ENCODE measurements at regions not wholly inside any gene's neighbourhood (a gene's known extent, or its start where the extent isn't known, plus 50 kb on each side); places are given as distances from the start of the nearest gene placed in this dataset.
"Not testable (repeated sequence)": the region's sequence is repeated elsewhere in the genome, so short reads cannot be mapped to it uniquely, and the experiment has no call there.

DNA sequence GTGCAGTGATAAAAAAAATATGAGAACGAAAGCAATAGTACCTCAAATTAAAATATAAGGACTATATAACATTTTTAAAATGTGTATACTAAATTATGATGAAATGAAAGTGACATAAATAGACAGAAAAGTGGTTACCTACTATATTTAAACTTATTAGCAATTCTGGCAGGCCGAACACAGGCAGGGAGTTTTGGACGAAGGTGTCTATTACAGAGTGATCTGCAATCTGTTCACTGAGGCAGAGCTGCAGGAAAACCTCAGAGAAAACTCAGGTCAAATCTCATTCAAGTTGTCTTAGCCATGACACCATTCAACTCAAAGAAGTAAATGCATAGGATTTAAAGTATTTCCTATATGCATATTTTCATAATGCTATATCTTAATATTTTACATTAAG, 274.8 kb upstream of the GULP1 start:
- Histone ChIP-seq H3K4me1 (ENCODE audit: control insufficient read depth, insufficient read depth, low read length, poor library complexity, severe bottlenecking) (no peaks in the 10 kb centered on the region), H3K4me3 (ENCODE audit: extremely low read depth, insufficient read depth, low read length, poor library complexity, severe bottlenecking) (no peak overlapping the region), H3K27ac (ENCODE audit: low read depth, low read length, severe bottlenecking) (no peak overlapping the region), H3K36me3 (ENCODE audit: control insufficient read depth, insufficient read depth, low read length) (no peaks in the 10 kb centered on the region), H3K9me3 (ENCODE audit: control insufficient read depth, low read length) (peaks cover 7% of the 10 kb centered on the region)
- 100% methylated on average over 2 of the region's 3 CpGs; no CpG with 5 or more reads in 1 of the 2 experiments for WGBS, 2 experiments (ENCODE audit: insufficient coverage in 2 of 2)

DNA sequence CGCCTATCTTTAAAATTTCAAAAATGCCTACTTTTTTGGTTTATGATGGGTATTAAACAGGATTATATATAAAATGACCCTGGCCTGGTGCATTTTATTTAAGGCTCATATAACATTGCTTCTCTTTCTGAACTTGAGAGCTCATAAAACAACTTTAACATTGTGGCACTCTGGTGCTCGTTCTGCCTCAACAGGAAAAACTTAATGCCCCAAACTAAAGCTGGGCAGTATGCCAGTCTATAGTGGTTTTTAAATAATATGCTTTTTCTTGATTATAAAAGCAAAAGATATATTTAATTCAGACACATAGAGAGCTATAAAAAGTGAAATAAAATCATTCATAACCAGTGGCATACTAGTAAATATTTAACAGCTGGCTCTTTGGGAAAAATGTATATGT, 269.3 kb upstream of the GULP1 start:
- H3K9me3 ChIP-seq (ENCODE audit: control insufficient read depth, low read length) = peaks cover 7% of the 10 kb centered on the region
- WGBS, 2 experiments (ENCODE audit: insufficient coverage in 2 of 2) = no CpG with 5 or more reads among the region's 2 CpGs
- no peaks in the 10 kb centered on the region for H3K36me3 ChIP-seq (ENCODE audit: control insufficient read depth, insufficient read depth, low read length)
- no peaks in the 10 kb centered on the region for H3K4me1 ChIP-seq (ENCODE audit: control insufficient read depth, insufficient read depth, low read length, poor library complexity, severe bottlenecking)
- no peak overlapping the region for H3K4me3 ChIP-seq (ENCODE audit: extremely low read depth, insufficient read depth, low read length, poor library complexity, severe bottlenecking)
- no peak overlapping the region for H3K27ac ChIP-seq (ENCODE audit: low read depth, low read length, severe bottlenecking)

- H3K4me1 ChIP-seq (ENCODE audit: control insufficient read depth, insufficient read depth, low read length, poor library complexity, severe bottlenecking) = no peaks in the 10 kb centered on the region
- no peak overlapping the region for H3K27ac ChIP-seq (ENCODE audit: low read depth, low read length, severe bottlenecking)
- peaks cover 7% of the 10 kb centered on the region for H3K9me3 ChIP-seq (ENCODE audit: control insufficient read depth, low read length)
- no peak overlapping the region for H3K4me3 ChIP-seq (ENCODE audit: extremely low read depth, insufficient read depth, low read length, poor library complexity, severe bottlenecking)
- no CpG with 5 or more reads among the region's 1 CpG for WGBS, 2 experiments (ENCODE audit: insufficient coverage in 2 of 2)
- H3K36me3 ChIP-seq (ENCODE audit: control insufficient read depth, insufficient read depth, low read length) = no peaks in the 10 kb centered on the region
Measured at GRCh38 chr2:188023035-188023434, 268.6 kb upstream of the GULP1 start.

DNA sequence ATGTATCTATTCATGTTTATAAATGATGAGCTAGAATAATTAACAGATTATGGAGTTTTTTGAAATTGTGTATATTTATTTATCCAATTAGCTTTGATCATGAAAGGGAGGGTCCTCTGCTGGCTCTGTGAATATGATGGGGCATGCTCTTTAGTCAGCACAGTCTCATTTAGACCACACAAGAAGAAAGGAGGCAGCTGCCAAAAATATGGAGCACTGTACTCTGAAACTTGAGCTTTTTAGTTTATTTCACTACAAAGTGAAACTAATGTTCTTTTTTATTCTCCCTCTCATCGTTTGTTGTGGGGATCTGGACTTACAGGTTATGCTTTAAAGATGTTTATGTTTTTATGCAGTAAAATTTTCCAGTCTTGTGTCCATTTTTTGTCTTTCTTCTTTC, 266.9 kb upstream of the GULP1 start:
- Histone ChIP-seq H3K9me3 (ENCODE audit: control insufficient read depth, low read length) (peaks cover 4% of the 10 kb centered on the region), H3K4me1 (ENCODE audit: control insufficient read depth, insufficient read depth, low read length, poor library complexity, severe bottlenecking) (no peaks in the 10 kb centered on the region), H3K27ac (ENCODE audit: low read depth, low read length, severe bottlenecking) (no peak overlapping the region), H3K4me3 (ENCODE audit: extremely low read depth, insufficient read depth, low read length, poor library complexity, severe bottlenecking) (no peak overlapping the region), H3K36me3 (ENCODE audit: control insufficient read depth, insufficient read depth, low read length) (no peaks in the 10 kb centered on the region)
- WGBS, 2 experiments (ENCODE audit: insufficient coverage in 2 of 2) = no CpG with 5 or more reads among the region's 1 CpG

GRCh38 chr2:188028739-188029138, 262.9 kb upstream of the GULP1 start:
- H3K36me3 ChIP-seq (ENCODE audit: control insufficient read depth, insufficient read depth, low read length) = no peaks in the 10 kb centered on the region
- no peaks in the 10 kb centered on the region for H3K4me1 ChIP-seq (ENCODE audit: control insufficient read depth, insufficient read depth, low read length, poor library complexity, severe bottlenecking)
- no peak overlapping the region for H3K4me3 ChIP-seq (ENCODE audit: extremely low read depth, insufficient read depth, low read length, poor library complexity, severe bottlenecking)
- H3K27ac ChIP-seq (ENCODE audit: low read depth, low read length, severe bottlenecking) = no peak overlapping the region
- no peaks in the 10 kb centered on the region for H3K9me3 ChIP-seq (ENCODE audit: control insufficient read depth, low read length)
- 31 to 36% methylated on average over 3 of the region's 4 CpGs for WGBS, 2 experiments (ENCODE audit: insufficient coverage in 2 of 2)

DNA sequence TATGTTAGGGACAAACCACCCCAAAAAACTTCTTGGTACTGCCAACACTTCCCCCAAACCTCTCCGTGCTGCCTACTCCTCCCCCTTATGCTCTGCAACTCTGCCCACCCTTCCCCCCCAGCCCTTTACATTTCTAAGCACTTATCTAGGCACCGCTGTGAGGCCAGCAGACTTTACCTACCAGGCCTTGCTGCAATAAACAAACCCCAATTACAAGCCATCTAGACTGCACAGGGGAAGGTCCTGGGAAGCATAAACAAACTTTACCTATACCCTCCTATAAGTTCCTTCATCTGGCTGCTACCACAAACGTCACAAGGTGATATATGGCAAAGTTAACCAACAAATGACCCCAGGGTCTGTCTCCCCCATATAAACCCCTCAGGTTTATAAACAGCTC, 259.4 kb upstream of the GULP1 start:
- Histone ChIP-seq H3K4me1 (ENCODE audit: control insufficient read depth, insufficient read depth, low read length, poor library complexity, severe bottlenecking) (peaks cover 4% of the 10 kb centered on the region), H3K9me3 (ENCODE audit: control insufficient read depth, low read length) (no peaks in the 10 kb centered on the region), H3K27ac (ENCODE audit: low read depth, low read length, severe bottlenecking) (no peak overlapping the region), H3K4me3 (ENCODE audit: extremely low read depth, insufficient read depth, low read length, poor library complexity, severe bottlenecking) (no peak overlapping the region), H3K36me3 (ENCODE audit: control insufficient read depth, insufficient read depth, low read length) (no peaks in the 10 kb centered on the region)
- 15 to 25% methylated on average over 2 to 3 of the region's 3 CpGs for WGBS, 2 experiments (ENCODE audit: insufficient coverage in 2 of 2)

DNA sequence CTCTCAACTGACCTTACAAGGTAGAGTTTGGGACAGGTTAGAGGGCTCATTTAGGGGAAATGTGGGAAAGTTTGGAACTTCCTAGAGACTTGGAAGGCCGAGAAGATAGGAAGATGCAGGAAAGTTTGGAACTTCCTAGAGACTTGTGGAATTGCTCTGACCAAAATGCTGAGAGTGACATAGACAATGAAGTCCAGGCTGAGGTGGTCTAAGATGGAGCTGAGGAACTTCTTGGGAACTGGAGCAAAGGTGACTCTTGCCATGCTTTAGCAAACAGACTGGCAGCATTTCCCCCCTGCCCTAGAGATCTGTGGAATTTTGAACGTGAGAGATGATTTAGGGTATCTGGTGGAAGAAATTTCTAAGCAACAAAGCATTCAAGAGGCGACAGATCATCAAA, 258.9 kb upstream of the GULP1 start:
- H3K4me3 ChIP-seq (ENCODE audit: extremely low read depth, insufficient read depth, low read length, poor library complexity, severe bottlenecking) = no peak overlapping the region
- no peaks in the 10 kb centered on the region for H3K9me3 ChIP-seq (ENCODE audit: control insufficient read depth, low read length)
- 19 to 21% methylated on average over 3 of the region's 3 CpGs for WGBS, 2 experiments (ENCODE audit: insufficient coverage in 2 of 2)
- H3K4me1 ChIP-seq (ENCODE audit: control insufficient read depth, insufficient read depth, low read length, poor library complexity, severe bottlenecking) = peaks cover 4% of the 10 kb centered on the region
- H3K36me3 ChIP-seq (ENCODE audit: control insufficient read depth, insufficient read depth, low read length) = no peaks in the 10 kb centered on the region
- H3K27ac ChIP-seq (ENCODE audit: low read depth, low read length, severe bottlenecking) = no peak overlapping the region

DNA sequence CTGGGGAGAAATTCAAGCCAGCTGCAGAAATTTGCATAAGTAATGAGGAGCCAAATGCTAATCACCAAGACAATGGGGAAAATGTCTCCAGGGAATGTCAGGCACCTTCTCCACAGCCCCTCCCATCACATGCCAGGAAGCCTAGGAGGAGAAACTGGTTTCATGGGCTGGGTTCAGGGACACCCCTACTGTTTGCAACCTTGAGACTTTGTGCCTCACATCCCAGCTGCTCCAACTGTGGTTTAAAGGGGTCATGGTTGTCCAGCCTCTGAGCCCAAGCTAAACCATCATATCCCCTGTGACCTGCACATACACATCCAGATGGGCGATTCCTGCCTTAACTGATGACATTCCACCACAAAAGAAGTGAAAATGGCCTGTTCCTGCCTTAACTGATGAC, 258.4 kb upstream of the GULP1 start:
- 0 to 14% methylated on average over 1 of the region's 1 CpG for WGBS, 2 experiments (ENCODE audit: insufficient coverage in 2 of 2)
- not testable (repeated sequence) for H3K36me3 ChIP-seq (ENCODE audit: control insufficient read depth, insufficient read depth, low read length); H3K9me3 ChIP-seq (ENCODE audit: control insufficient read depth, low read length); H3K27ac ChIP-seq (ENCODE audit: low read depth, low read length, severe bottlenecking); H3K4me1 ChIP-seq (ENCODE audit: control insufficient read depth, insufficient read depth, low read length, poor library complexity, severe bottlenecking); H3K4me3 ChIP-seq (ENCODE audit: extremely low read depth, insufficient read depth, low read length, poor library complexity, severe bottlenecking)

DNA sequence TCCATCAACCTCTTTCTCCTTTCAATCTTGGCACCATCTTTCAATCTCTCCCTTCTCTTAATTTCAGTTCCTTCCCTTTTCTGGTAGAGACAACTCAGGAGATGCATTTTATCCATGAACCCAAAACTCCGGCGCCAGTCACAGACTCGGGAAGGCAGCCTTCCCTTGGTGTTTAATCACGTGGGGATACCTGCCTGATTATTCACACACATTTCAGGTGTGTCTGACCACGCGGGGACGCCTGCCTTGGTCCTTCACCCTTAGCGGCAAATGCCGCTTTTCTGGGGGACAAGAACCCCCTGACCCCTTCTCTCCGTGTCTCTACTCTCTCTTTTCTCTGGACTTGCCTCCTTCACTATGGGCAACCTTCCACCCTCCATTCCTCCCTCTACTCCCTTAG, 257.6 kb upstream of the GULP1 start:
- H3K9me3 ChIP-seq (ENCODE audit: control insufficient read depth, low read length); H3K4me1 ChIP-seq (ENCODE audit: control insufficient read depth, insufficient read depth, low read length, poor library complexity, severe bottlenecking); H3K4me3 ChIP-seq (ENCODE audit: extremely low read depth, insufficient read depth, low read length, poor library complexity, severe bottlenecking); H3K36me3 ChIP-seq (ENCODE audit: control insufficient read depth, insufficient read depth, low read length); H3K27ac ChIP-seq (ENCODE audit: low read depth, low read length, severe bottlenecking): not testable (repeated sequence)
- 7 to 18% methylated on average over 7 to 10 of the region's 10 CpGs for WGBS, 2 experiments (ENCODE audit: insufficient coverage in 2 of 2)

DNA sequence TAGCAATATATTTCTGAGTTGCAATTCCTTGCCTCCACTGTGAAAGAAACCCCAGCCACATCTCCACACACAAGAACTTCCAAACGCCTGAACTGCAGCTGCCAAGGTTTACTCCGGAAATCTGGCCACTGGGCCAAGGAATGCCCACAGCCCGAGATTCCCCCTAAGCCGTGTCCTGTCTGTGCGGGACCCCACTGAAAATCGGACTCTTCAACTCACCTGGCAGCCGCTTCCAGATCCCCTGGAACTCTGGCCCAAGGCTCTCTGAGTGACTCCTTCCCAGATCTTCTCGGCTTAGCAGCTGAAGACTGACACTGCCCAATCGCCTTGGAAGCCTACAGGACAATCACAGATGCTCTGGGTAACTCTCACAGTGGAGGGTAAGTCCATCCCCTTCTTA, 256.3 kb upstream of the GULP1 start:
- H3K4me3 ChIP-seq (ENCODE audit: extremely low read depth, insufficient read depth, low read length, poor library complexity, severe bottlenecking); H3K36me3 ChIP-seq (ENCODE audit: control insufficient read depth, insufficient read depth, low read length); H3K4me1 ChIP-seq (ENCODE audit: control insufficient read depth, insufficient read depth, low read length, poor library complexity, severe bottlenecking); H3K27ac ChIP-seq (ENCODE audit: low read depth, low read length, severe bottlenecking); H3K9me3 ChIP-seq (ENCODE audit: control insufficient read depth, low read length): not testable (repeated sequence)
- WGBS, 2 experiments (ENCODE audit: insufficient coverage in 2 of 2) = 22 to 28% methylated on average over 8 to 9 of the region's 9 CpGs

- 82 to 90% methylated on average over 5 of the region's 5 CpGs for WGBS, 2 experiments (ENCODE audit: insufficient coverage in 2 of 2)
- not testable (repeated sequence) for H3K9me3 ChIP-seq (ENCODE audit: control insufficient read depth, low read length); H3K4me1 ChIP-seq (ENCODE audit: control insufficient read depth, insufficient read depth, low read length, poor library complexity, severe bottlenecking); H3K36me3 ChIP-seq (ENCODE audit: control insufficient read depth, insufficient read depth, low read length); H3K4me3 ChIP-seq (ENCODE audit: extremely low read depth, insufficient read depth, low read length, poor library complexity, severe bottlenecking); H3K27ac ChIP-seq (ENCODE audit: low read depth, low read length, severe bottlenecking)
Measured at GRCh38 chr2:188036786-188037185, 254.9 kb upstream of the GULP1 start.

DNA sequence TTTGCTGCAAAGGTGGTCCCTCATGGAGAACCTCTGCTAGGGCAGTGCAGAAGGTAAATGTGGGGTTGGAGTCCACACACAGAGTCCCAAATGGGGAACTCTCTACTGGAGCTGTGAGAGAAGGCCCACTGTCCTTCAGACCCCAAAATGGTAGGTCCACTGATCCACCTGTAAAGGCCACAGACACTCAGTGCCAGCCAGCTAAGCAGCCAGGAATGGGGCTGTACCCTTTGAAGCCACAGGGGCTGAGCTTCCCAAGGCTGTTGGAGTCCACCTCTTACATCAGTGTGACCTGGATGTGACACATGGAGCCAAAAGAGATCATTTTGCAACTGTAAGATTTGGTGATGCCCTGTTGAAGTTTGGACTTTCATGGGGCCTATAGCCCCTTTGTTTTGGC, 252.4 kb upstream of the GULP1 start:
- Histone ChIP-seq H3K4me3 (ENCODE audit: extremely low read depth, insufficient read depth, low read length, poor library complexity, severe bottlenecking) (no peak overlapping the region), H3K36me3 (ENCODE audit: control insufficient read depth, insufficient read depth, low read length) (no peaks in the 10 kb centered on the region), H3K27ac (ENCODE audit: low read depth, low read length, severe bottlenecking) (no peak overlapping the region), H3K9me3 (ENCODE audit: control insufficient read depth, low read length) (no peaks in the 10 kb centered on the region), H3K4me1 (ENCODE audit: control insufficient read depth, insufficient read depth, low read length, poor library complexity, severe bottlenecking) (peaks cover 2% of the 10 kb centered on the region)

All from mesodermal cell (in vitro differentiated cells).